ENCODE measurements at regions not wholly inside any gene's neighbourhood (a gene's known extent, or its start where the extent isn't known, plus 50 kb on each side); places are given as distances from the start of the nearest gene placed in this dataset.
"Not testable (repeated sequence)": the region's sequence is repeated elsewhere in the genome, so short reads cannot be mapped to it uniquely, and the experiment has no call there.

DNA sequence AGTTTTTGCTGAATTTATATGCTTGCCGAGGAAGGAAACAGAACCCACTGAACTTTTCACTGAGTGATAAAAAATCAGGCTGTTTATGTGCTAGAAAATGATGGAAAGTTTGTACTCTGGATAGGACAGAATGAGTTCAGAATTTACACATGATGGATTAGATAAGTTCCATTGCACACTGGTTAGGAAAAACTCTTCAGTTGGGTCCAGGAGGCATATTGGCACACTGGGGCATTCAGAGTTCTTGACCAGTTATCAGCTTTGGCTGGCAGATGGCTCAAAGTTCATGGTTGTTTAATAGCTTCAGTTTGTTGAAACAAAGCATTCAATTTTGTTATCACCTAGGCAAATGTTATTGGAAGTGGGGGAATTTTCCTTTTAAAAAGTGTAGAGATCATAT is 613.3 kb upstream of the SYNCRIP start:
- Histone ChIP-seq H3K4me1 (ENCODE audit: control insufficient read depth in 3 of 3, insufficient read depth in 3 of 3, low read length in 3 of 3) (no peaks in the 10 kb centered on the region), H3K9ac (ENCODE audit: low read depth in 1 of 3, low read length in 3 of 3) (no peak overlapping the region), H3K9me3 (ENCODE audit: control insufficient read depth in 3 of 3, low read length in 3 of 3) (no peaks in the 10 kb centered on the region), H3K4me3 (ENCODE audit: low read length in 3 of 3) (no peak overlapping the region), H3K27me3 (ENCODE audit: control insufficient read depth in 3 of 3, insufficient read depth in 3 of 3, low read length in 3 of 3) (no peaks in the 10 kb centered on the region), H3K36me3 (ENCODE audit: control insufficient read depth in 3 of 3, insufficient read depth in 3 of 3, low read length in 3 of 3) (no peaks in the 10 kb centered on the region), H3K27ac (ENCODE audit: low read depth, low read length) (no peak overlapping the region)

DNA sequence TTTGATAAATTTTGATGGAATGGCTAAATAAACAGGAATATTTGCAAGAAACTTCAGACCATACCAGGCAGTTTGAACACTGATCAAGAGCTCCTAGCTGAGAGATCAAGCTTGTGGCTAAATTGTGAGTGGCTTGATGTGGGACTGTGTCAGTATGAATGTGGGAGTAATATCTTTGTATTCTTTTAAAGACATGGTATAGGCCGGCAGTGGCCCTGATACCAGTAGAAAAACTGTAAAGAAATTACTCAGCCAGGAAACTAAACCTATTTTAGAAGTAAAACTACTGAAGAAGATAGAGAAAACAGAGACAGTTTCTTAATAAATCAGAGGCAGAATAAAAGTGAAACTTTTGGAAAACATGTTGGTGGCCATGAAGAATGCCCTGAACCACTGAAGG is 608.4 kb upstream of the SYNCRIP start:
- Histone ChIP-seq H3K9ac (ENCODE audit: low read depth in 1 of 3, low read length in 3 of 3) (no peak overlapping the region), H3K36me3 (ENCODE audit: control insufficient read depth in 3 of 3, insufficient read depth in 3 of 3, low read length in 3 of 3) (no peaks in the 10 kb centered on the region), H3K27me3 (ENCODE audit: control insufficient read depth in 3 of 3, insufficient read depth in 3 of 3, low read length in 3 of 3) (no peaks in the 10 kb centered on the region), H3K4me3 (ENCODE audit: low read length in 3 of 3) (no peak overlapping the region), H3K27ac (ENCODE audit: low read depth, low read length) (no peak overlapping the region), H3K4me1 (ENCODE audit: control insufficient read depth in 3 of 3, insufficient read depth in 3 of 3, low read length in 3 of 3) (no peaks in the 10 kb centered on the region), H3K9me3 (ENCODE audit: control insufficient read depth in 3 of 3, low read length in 3 of 3) (no peaks in the 10 kb centered on the region)

DNA sequence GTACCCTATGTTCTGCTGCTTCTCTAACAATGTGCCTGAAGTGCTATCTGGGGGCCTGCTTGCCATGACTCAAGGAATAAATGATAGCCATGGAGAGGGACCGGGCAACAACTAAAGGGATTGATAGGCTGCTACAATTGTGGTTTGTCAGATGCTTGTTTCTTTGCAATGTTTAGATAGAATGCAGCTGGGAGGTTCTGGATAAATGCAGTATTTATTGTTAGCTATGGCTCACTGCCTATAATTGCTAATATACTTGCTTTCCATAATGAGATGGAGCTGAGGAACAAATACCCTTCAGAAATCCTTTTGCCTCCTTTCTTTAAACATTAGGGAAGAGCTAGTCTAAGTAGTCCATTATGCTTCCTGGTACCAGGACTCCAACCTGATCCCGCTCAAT is 575.2 kb upstream of the SYNCRIP start:
- Histone ChIP-seq H3K4me1 (ENCODE audit: control insufficient read depth in 3 of 3, insufficient read depth in 3 of 3, low read length in 3 of 3) (no peaks in the 10 kb centered on the region), H3K27me3 (ENCODE audit: control insufficient read depth in 3 of 3, insufficient read depth in 3 of 3, low read length in 3 of 3) (no peaks in the 10 kb centered on the region), H3K9ac (ENCODE audit: low read depth in 1 of 3, low read length in 3 of 3) (no peak overlapping the region), H3K27ac (ENCODE audit: low read depth, low read length) (no peak overlapping the region), H3K36me3 (ENCODE audit: control insufficient read depth in 3 of 3, insufficient read depth in 3 of 3, low read length in 3 of 3) (no peaks in the 10 kb centered on the region), H3K9me3 (ENCODE audit: control insufficient read depth in 3 of 3, low read length in 3 of 3) (no peaks in the 10 kb centered on the region), H3K4me3 (ENCODE audit: low read length in 3 of 3) (no peak overlapping the region)

DNA sequence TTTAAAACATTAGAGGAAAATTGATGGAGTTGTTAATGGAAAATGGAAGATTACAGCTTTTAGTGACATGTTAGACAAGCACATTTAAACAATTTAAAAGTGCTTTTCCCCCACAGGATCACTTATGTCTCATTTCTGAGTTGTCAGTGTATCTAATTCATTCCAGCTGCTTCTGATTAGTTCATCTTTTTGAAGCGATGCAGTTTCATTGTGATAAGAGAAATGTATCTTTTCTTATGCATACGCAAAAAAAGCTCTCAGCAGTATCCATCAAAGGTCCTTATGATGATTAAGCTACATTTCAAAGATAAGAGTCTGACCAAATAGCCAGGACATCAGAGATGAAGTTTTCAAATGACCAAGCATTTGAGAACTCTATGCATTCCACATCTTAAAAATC is 572.6 kb upstream of the SYNCRIP start:
- Histone ChIP-seq H3K9ac (ENCODE audit: low read depth in 1 of 3, low read length in 3 of 3) (no peak overlapping the region), H3K4me1 (ENCODE audit: control insufficient read depth in 3 of 3, insufficient read depth in 3 of 3, low read length in 3 of 3) (no peaks in the 10 kb centered on the region), H3K27ac (ENCODE audit: low read depth, low read length) (no peak overlapping the region), H3K36me3 (ENCODE audit: control insufficient read depth in 3 of 3, insufficient read depth in 3 of 3, low read length in 3 of 3) (no peaks in the 10 kb centered on the region), H3K27me3 (ENCODE audit: control insufficient read depth in 3 of 3, insufficient read depth in 3 of 3, low read length in 3 of 3) (no peaks in the 10 kb centered on the region), H3K4me3 (ENCODE audit: low read length in 3 of 3) (no peak overlapping the region), H3K9me3 (ENCODE audit: control insufficient read depth in 3 of 3, low read length in 3 of 3) (no peaks in the 10 kb centered on the region)

DNA sequence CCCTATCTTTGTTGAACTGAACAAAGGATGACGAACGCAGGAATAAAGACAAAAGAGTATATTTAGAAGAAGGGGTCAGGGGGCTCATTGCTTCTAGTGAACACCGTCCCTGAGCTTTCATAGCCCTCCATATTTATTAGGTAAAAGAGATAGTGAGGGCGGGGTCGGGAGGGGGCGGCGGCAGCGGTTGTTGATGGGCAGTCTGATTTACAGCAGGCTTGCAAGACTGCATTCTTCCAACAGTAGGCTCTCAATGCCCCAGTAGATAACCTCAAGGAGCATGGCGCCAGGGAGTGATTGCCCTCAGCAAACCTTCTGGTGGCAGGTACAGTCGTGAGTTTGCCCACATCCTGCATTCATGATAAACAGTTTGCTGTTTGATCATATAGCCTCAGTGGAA is 563.3 kb upstream of the SYNCRIP start:
- no peaks in the 10 kb centered on the region for H3K27me3 ChIP-seq (ENCODE audit: control insufficient read depth in 3 of 3, insufficient read depth in 3 of 3, low read length in 3 of 3)
- no peaks in the 10 kb centered on the region for H3K9me3 ChIP-seq (ENCODE audit: control insufficient read depth in 3 of 3, low read length in 3 of 3)
- H3K9ac ChIP-seq (ENCODE audit: low read depth in 1 of 3, low read length in 3 of 3) = no peak overlapping the region
- no peak overlapping the region for H3K4me3 ChIP-seq (ENCODE audit: low read length in 3 of 3)
- no peaks in the 10 kb centered on the region for H3K4me1 ChIP-seq (ENCODE audit: control insufficient read depth in 3 of 3, insufficient read depth in 3 of 3, low read length in 3 of 3)
- no peak overlapping the region for H3K27ac ChIP-seq (ENCODE audit: low read depth, low read length)
- H3K36me3 ChIP-seq (ENCODE audit: control insufficient read depth in 3 of 3, insufficient read depth in 3 of 3, low read length in 3 of 3) = no peaks in the 10 kb centered on the region

DNA sequence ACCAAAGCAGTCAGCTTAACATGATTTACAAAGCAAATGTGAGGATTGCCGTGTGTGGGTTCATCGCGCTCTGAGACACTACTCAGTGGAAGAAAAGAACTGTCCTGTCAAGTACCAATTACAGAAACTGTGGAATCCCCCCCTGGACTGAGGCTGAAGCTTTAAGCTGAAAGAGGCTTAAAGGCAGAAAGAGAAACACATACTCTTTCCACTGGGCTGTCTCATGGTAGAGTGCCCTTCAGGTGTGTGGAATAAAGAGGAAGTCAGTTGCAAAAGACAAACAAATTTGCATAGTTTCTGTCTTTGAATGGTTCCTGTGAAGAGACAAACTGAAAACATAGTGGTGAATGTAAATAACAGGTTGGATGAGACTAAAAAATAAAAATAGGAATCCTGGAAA is 560.4 kb upstream of the SYNCRIP start:
- H3K4me3 ChIP-seq (ENCODE audit: low read length in 3 of 3) = no peak overlapping the region
- no peaks in the 10 kb centered on the region for H3K9me3 ChIP-seq (ENCODE audit: control insufficient read depth in 3 of 3, low read length in 3 of 3)
- no peaks in the 10 kb centered on the region for H3K4me1 ChIP-seq (ENCODE audit: control insufficient read depth in 3 of 3, insufficient read depth in 3 of 3, low read length in 3 of 3)
- no peak overlapping the region for H3K27ac ChIP-seq (ENCODE audit: low read depth, low read length)
- no peaks in the 10 kb centered on the region for H3K36me3 ChIP-seq (ENCODE audit: control insufficient read depth in 3 of 3, insufficient read depth in 3 of 3, low read length in 3 of 3)
- no peak overlapping the region for H3K9ac ChIP-seq (ENCODE audit: low read depth in 1 of 3, low read length in 3 of 3)
- H3K27me3 ChIP-seq (ENCODE audit: control insufficient read depth in 3 of 3, insufficient read depth in 3 of 3, low read length in 3 of 3) = no peaks in the 10 kb centered on the region

DNA sequence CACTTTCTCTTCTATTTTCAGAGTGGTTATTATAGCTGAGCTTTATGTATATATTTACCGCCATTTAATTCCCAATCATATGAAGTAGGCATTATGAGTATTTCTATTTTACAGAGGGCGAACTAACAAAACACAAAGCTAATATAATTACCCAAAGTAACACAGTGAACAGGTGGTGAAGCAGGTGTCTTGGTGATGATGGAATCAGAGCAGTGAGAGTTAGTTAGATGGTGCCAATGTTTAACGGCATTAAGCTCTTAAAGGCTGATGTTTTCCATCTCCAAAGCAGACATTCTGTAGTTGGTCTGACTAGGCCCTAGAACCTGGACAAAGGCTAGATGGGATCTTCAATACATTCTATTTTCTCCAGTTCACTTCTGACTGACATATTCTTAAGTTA is 551.1 kb upstream of the SYNCRIP start:
- H3K9me3 ChIP-seq (ENCODE audit: control insufficient read depth in 3 of 3, low read length in 3 of 3) = no peaks in the 10 kb centered on the region
- H3K4me1 ChIP-seq (ENCODE audit: control insufficient read depth in 3 of 3, insufficient read depth in 3 of 3, low read length in 3 of 3) = no peaks in the 10 kb centered on the region
- H3K27me3 ChIP-seq (ENCODE audit: control insufficient read depth in 3 of 3, insufficient read depth in 3 of 3, low read length in 3 of 3) = no peaks in the 10 kb centered on the region
- H3K27ac ChIP-seq (ENCODE audit: low read depth, low read length) = no peak overlapping the region
- no peaks in the 10 kb centered on the region for H3K36me3 ChIP-seq (ENCODE audit: control insufficient read depth in 3 of 3, insufficient read depth in 3 of 3, low read length in 3 of 3)
- H3K4me3 ChIP-seq (ENCODE audit: low read length in 3 of 3) = no peak overlapping the region
- H3K9ac ChIP-seq (ENCODE audit: low read depth in 1 of 3, low read length in 3 of 3) = no peak overlapping the region

DNA sequence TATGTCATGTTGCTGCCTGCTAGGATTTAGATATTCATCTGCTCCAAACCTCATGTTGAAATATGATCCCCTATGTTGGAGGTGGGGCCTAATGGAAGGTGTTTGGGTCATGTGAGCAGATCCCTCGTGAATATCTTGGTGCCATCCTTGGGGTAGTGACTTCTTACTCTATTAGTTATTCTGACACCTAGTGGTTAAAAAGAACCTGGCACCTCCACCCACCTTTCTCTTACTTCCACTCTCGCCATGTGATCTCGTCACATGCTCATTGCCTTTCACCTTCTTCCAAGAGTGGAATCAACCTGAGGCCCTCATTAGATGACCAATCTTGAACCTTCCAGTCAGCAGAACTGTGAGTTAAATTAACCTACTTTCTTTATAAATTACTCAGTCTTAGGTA is 549.4 kb upstream of the SYNCRIP start:
- H3K27ac ChIP-seq (ENCODE audit: low read depth, low read length) = no peak overlapping the region
- H3K9me3 ChIP-seq (ENCODE audit: control insufficient read depth in 3 of 3, low read length in 3 of 3) = no peaks in the 10 kb centered on the region
- no peak overlapping the region for H3K9ac ChIP-seq (ENCODE audit: low read depth in 1 of 3, low read length in 3 of 3)
- no peaks in the 10 kb centered on the region for H3K36me3 ChIP-seq (ENCODE audit: control insufficient read depth in 3 of 3, insufficient read depth in 3 of 3, low read length in 3 of 3)
- no peaks in the 10 kb centered on the region for H3K27me3 ChIP-seq (ENCODE audit: control insufficient read depth in 3 of 3, insufficient read depth in 3 of 3, low read length in 3 of 3)
- H3K4me3 ChIP-seq (ENCODE audit: low read length in 3 of 3) = no peak overlapping the region
- H3K4me1 ChIP-seq (ENCODE audit: control insufficient read depth in 3 of 3, insufficient read depth in 3 of 3, low read length in 3 of 3) = no peaks in the 10 kb centered on the region

DNA sequence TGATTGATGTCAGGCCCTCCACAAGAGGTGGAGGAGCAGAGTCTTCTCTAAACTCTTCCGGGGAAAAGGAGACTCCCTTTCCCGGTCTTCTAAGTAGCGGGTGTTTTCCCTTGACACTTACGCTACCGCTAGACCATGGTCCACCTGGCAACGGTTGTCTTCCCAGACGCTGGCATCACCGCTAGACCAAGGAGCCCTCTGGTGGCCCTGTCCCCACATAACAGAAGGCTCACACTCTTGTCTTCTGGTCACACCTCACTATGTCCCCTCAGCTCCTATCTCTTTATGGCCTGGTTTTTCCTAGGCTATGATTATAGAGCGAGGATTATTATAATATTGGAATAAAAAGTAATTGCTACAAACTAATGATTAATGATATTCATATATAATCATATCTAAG is 532.5 kb upstream of the SYNCRIP start:
- H3K4me1 ChIP-seq (ENCODE audit: control insufficient read depth in 3 of 3, insufficient read depth in 3 of 3, low read length in 3 of 3); H3K36me3 ChIP-seq (ENCODE audit: control insufficient read depth in 3 of 3, insufficient read depth in 3 of 3, low read length in 3 of 3); H3K9me3 ChIP-seq (ENCODE audit: control insufficient read depth in 3 of 3, low read length in 3 of 3); H3K27ac ChIP-seq (ENCODE audit: low read depth, low read length); H3K4me3 ChIP-seq (ENCODE audit: low read length in 3 of 3); H3K9ac ChIP-seq (ENCODE audit: low read depth in 1 of 3, low read length in 3 of 3); H3K27me3 ChIP-seq (ENCODE audit: control insufficient read depth in 3 of 3, insufficient read depth in 3 of 3, low read length in 3 of 3): not testable (repeated sequence)

DNA sequence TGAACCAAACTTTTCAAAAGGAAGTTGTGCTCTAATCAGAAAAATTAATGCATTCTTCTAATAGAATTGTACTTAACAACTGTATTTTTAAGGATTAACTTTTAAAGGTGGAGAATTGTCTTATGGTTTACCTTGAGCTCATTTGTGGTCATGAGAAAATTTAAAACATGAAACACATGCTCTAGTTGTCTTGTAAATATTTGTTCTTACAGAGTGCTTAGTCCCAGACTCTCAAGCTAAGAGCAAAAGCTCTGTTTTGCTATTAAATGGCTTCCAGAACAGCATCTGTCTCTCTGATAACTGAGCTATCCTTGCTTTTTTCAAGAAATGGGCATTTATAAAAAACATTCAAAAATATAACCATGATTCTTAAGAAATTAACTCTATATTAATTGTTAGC is 512.2 kb upstream of the SYNCRIP start:
- H3K36me3 ChIP-seq (ENCODE audit: control insufficient read depth in 3 of 3, insufficient read depth in 3 of 3, low read length in 3 of 3) = no peaks in the 10 kb centered on the region
- H3K4me3 ChIP-seq (ENCODE audit: low read length in 3 of 3) = no peak overlapping the region
- no peak overlapping the region for H3K27ac ChIP-seq (ENCODE audit: low read depth, low read length)
- no peaks in the 10 kb centered on the region for H3K9me3 ChIP-seq (ENCODE audit: control insufficient read depth in 3 of 3, low read length in 3 of 3)
- no peaks in the 10 kb centered on the region for H3K4me1 ChIP-seq (ENCODE audit: control insufficient read depth in 3 of 3, insufficient read depth in 3 of 3, low read length in 3 of 3)
- H3K27me3 ChIP-seq (ENCODE audit: control insufficient read depth in 3 of 3, insufficient read depth in 3 of 3, low read length in 3 of 3) = no peaks in the 10 kb centered on the region
- H3K9ac ChIP-seq (ENCODE audit: low read depth in 1 of 3, low read length in 3 of 3) = no peak overlapping the region

DNA sequence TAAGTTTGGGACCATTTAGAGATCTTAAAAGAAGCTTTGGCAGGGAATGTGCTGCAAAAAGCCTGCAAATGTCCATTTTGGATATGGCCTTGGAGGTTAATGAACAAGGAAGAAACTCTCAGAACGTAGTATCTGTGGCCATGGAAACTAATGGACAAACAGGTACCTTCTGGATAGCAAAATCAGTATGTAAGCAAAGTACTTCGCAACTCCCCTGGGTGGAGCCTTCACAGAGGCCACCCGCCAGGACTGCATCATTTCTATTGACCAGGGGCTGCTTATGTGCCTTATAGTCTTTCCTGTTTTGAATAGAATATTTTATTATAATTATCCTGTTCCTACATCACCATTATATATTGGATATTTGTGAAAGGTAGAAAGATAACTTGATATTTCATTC is 510.8 kb upstream of the SYNCRIP start:
- Histone ChIP-seq H3K4me3 (ENCODE audit: low read length in 3 of 3) (no peak overlapping the region), H3K27ac (ENCODE audit: low read depth, low read length) (no peak overlapping the region), H3K9ac (ENCODE audit: low read depth in 1 of 3, low read length in 3 of 3) (no peak overlapping the region)

More for the DNA sequence above, 510.8 kb upstream of the SYNCRIP start:
- no peaks in the 10 kb centered on the region for H3K36me3 ChIP-seq (ENCODE audit: control insufficient read depth in 3 of 3, insufficient read depth in 3 of 3, low read length in 3 of 3)
- H3K4me1 ChIP-seq (ENCODE audit: control insufficient read depth in 3 of 3, insufficient read depth in 3 of 3, low read length in 3 of 3) = no peaks in the 10 kb centered on the region
- no peaks in the 10 kb centered on the region for H3K9me3 ChIP-seq (ENCODE audit: control insufficient read depth in 3 of 3, low read length in 3 of 3)
- H3K27me3 ChIP-seq (ENCODE audit: control insufficient read depth in 3 of 3, insufficient read depth in 3 of 3, low read length in 3 of 3) = no peaks in the 10 kb centered on the region
